IMR-90 (cell line): ENCODE measurements at regions not wholly inside any gene's neighbourhood (a gene's known extent, or its start where the extent isn't known, plus 50 kb on each side); places are given as distances from the start of the nearest gene placed in this dataset.

ENCODE experiments used
- ATAC-seq: fragments of 200-7000 bp; cut with Tn5 transposase; 2 replicates; pipeline ENCODE4 v1.9.1; 2020; ENCODE audit warnings: low read depth, mild to moderate bottlenecking, moderate library complexity
- BruUV-seq: library from RNA; stranded (reverse); fragments of 400-500 nt; replicated peaks from 2 replicates; lab custom pipeline; 2021; lab: Mats Ljungman, UMichigan
- CTCF ChIA-PET: fragments of 300-600 bp; formaldehyde crosslinking; extraction: SDS; loops from one replicate; lab custom pipeline; 2021; ENCODE audit warnings: antibody characterized with exemption; lab: Yijun Ruan, JAX
- POLR2A ChIA-PET: fragments of 300-600 bp; sonication (Branson Sonifier 250); formaldehyde crosslinking; loops from one replicate; lab custom pipeline; 2022; ENCODE audit warnings: antibody characterized with exemption; ENCODE audit not compliant: unreplicated experiment; lab: Charles Lee
- DNase-seq: peaks from one replicate; pipeline ENCODE4 v3.0.0; 2013
- H2AFZ ChIP-seq: replicated peaks from 2 replicates; pipeline ENCODE3; 2013; ENCODE audit warnings: low read length, mild to moderate bottlenecking; ENCODE audit not compliant: poor library complexity
- H2AK5ac ChIP-seq: 2 replicates; pipeline ENCODE4 v1.6.1; 2013; ENCODE audit warnings: low read depth, low read length, inconsistent platforms
- H2AK9ac ChIP-seq: replicated peaks from 2 replicates; pipeline ENCODE3; 2013; ENCODE audit warnings: mild to moderate bottlenecking, low read depth, low read length, moderate library complexity; ENCODE audit not compliant: poor library complexity
- H2BK120ac ChIP-seq: 2 replicates; pipeline ENCODE4 v1.6.1; 2013; ENCODE audit warnings: low read depth, low read length, inconsistent platforms
- H2BK15ac ChIP-seq: 3 replicates; pipeline ENCODE4 v1.6.1; 2013; ENCODE audit warnings: low read depth, low read length, inconsistent platforms
- H2BK20ac ChIP-seq: 2 replicates; pipeline ENCODE4 v1.6.1; 2013; ENCODE audit warnings: low read depth, mild to moderate bottlenecking, inconsistent platforms, low read length, moderate library complexity
- H2BK5ac ChIP-seq: 2 replicates; pipeline ENCODE4 v1.6.1; 2013; ENCODE audit warnings: mild to moderate bottlenecking, low read depth, low read length, inconsistent platforms; ENCODE audit not compliant: poor library complexity, severe bottlenecking
- H3K14ac ChIP-seq: replicated peaks from 2 replicates; pipeline ENCODE4 v1.6.1; 2013; ENCODE audit warnings: low read depth, low read length, inconsistent platforms
- H3K18ac ChIP-seq: 2 replicates; pipeline ENCODE4 v1.6.1; 2013; ENCODE audit warnings: low read depth, low read length, control low read depth
- H3K23ac ChIP-seq: 2 replicates; pipeline ENCODE4 v1.6.1; 2013; ENCODE audit warnings: low read depth, low read length, inconsistent platforms
- H3K27ac ChIP-seq: 2 replicates; pipeline ENCODE4 v1.5.1; 2013; ENCODE audit warnings: mild to moderate bottlenecking, control low read depth, low read length; ENCODE audit not compliant: insufficient read depth
- H3K27me3 ChIP-seq: 2 replicates; pipeline ENCODE4 v1.6.1; 2013; ENCODE audit warnings: low read length; ENCODE audit not compliant: control insufficient read depth, insufficient read depth
- H3K36me3 ChIP-seq: 2 replicates; pipeline ENCODE4 v1.6.1; 2013; ENCODE audit warnings: low read length, mixed read lengths; ENCODE audit not compliant: control insufficient read depth, insufficient read depth
- H3K4ac ChIP-seq: 2 replicates; pipeline ENCODE4 v1.6.1; 2013; ENCODE audit warnings: low read depth, low read length, inconsistent platforms
- H3K4me1 ChIP-seq: 2 replicates; pipeline ENCODE4 v1.6.1; 2013; ENCODE audit warnings: low read length, mixed read lengths; ENCODE audit not compliant: control insufficient read depth, insufficient read depth
- H3K4me2 ChIP-seq: 2 replicates; pipeline ENCODE4 v1.6.1; 2013; ENCODE audit warnings: low read depth, mild to moderate bottlenecking, control low read depth, low read length, moderate library complexity
- H3K4me3 ChIP-seq: 2 replicates; pipeline ENCODE4 v1.5.1; 2013; ENCODE audit warnings: low read depth, mild to moderate bottlenecking, control low read depth, low read length, moderate library complexity; ENCODE audit not compliant: insufficient read depth
- H3K56ac ChIP-seq: 2 replicates; pipeline ENCODE4 v1.6.1; 2013; ENCODE audit warnings: low read length, inconsistent platforms; ENCODE audit not compliant: insufficient read depth; ENCODE audit errors: extremely low read depth
- H3K79me1 ChIP-seq, 2 experiments: 2 replicates each; pipeline ENCODE4 v1.6.1; 2013; ENCODE audit warnings: low read length in 2 of 2, inconsistent platforms in 1 of 2, low read depth in 1 of 2
- H3K9ac ChIP-seq: 2 replicates; pipeline ENCODE4 v1.6.1; 2013; ENCODE audit warnings: low read depth, low read length, control low read depth
- H3K9me1 ChIP-seq: 2 replicates; pipeline ENCODE4 v1.6.1; 2013; ENCODE audit warnings: low read length, inconsistent platforms; ENCODE audit not compliant: insufficient read depth
- H3K9me3 ChIP-seq: 2 replicates; pipeline ENCODE4 v1.6.1; 2013; ENCODE audit warnings: low read length; ENCODE audit not compliant: control insufficient read depth, insufficient read depth
- H4K20me1 ChIP-seq: 2 replicates; pipeline ENCODE4 v1.6.1; 2013; ENCODE audit warnings: low read length, inconsistent platforms; ENCODE audit not compliant: insufficient read depth
- H4K5ac ChIP-seq: 2 replicates; pipeline ENCODE4 v1.6.1; 2013; ENCODE audit warnings: mild to moderate bottlenecking, low read depth, low read length, control low read depth
- H4K8ac ChIP-seq, 2 experiments: 2 replicates each; pipeline ENCODE4 v1.6.1; 2013; ENCODE audit warnings: low read depth in 2 of 2, low read length in 2 of 2, control low read depth in 1 of 2, inconsistent platforms in 1 of 2
- H4K91ac ChIP-seq: 2 replicates; pipeline ENCODE4 v1.6.1; 2013; ENCODE audit warnings: low read depth, low read length, inconsistent platforms; ENCODE audit not compliant: insufficient read depth
- BHLHE40 ChIP-seq: fragments of 150-350 bp; IDR thresholded peaks from 2 replicates; pipeline ENCODE4 v1.6.1; 2016; ENCODE audit warnings: mild to moderate bottlenecking, low read depth, low read length
- CEBPB ChIP-seq: IDR thresholded peaks from 2 replicates; pipeline ENCODE4 v1.6.1; 2012; ENCODE audit warnings: low read depth, low read length, improper control_type of control experiment
- CTCF ChIP-seq: conservative IDR thresholded peaks from 2 replicates; pipeline ENCODE4 v1.5.1; 2012; ENCODE audit warnings: mild to moderate bottlenecking, low read depth, low read length, improper control_type of control experiment
- ELK1 ChIP-seq: fragments of 150-350 bp; IDR thresholded peaks from 2 replicates; pipeline ENCODE4 v1.6.1; 2016; ENCODE audit warnings: low read depth, mild to moderate bottlenecking, low read length, moderate library complexity, borderline replicate concordance
- FOS ChIP-seq: fragments of 150-350 bp; IDR thresholded peaks from 2 replicates; pipeline ENCODE4 v1.6.1; 2016; ENCODE audit warnings: low read depth, low read length
- MAFK ChIP-seq: IDR thresholded peaks from 2 replicates; pipeline ENCODE4 v1.6.1; 2012; ENCODE audit warnings: low read depth, low read length, improper control_type of control experiment
- POLR2A ChIP-seq: IDR thresholded peaks from 2 replicates; pipeline ENCODE4 v1.6.1; 2012; ENCODE audit warnings: mild to moderate bottlenecking, low read depth, low read length
- RFX5 ChIP-seq: IDR thresholded peaks from 2 replicates; pipeline ENCODE4 v1.8.0; 2012; ENCODE audit warnings: low read depth, mild to moderate bottlenecking, low read length, moderate library complexity
- USF2 ChIP-seq: fragments of 150-350 bp; IDR thresholded peaks from 2 replicates; pipeline ENCODE4 v1.6.1; 2017; ENCODE audit warnings: mild to moderate bottlenecking, antibody characterized with exemption, low read length, low read depth
- whole genome bisulfite sequencing, 2 experiments: methylation state at CpG; one replicate each; pipeline versions ENCODE4 v1.1.5 to v1.1.7; 2013; ENCODE audit warnings: missing lambda C conversion rate in 2 of 2; ENCODE audit not compliant: insufficient read length in 1 of 2; ENCODE audit errors: extremely low coverage in 2 of 2; 5-methylcytosine and 5-hydroxymethylcytosine counted together
- dilution Hi-C: fragments of 300-500 bp; cut with HindIII; formaldehyde crosslinking; loops from one replicate; pipeline ENCODE4 v1.14.3; 2018; ENCODE audit warnings: low sequenced_read_pairs; ENCODE audit not compliant: unreplicated experiment
- in situ Hi-C: fragments of 300-500 bp; cut with MboI; formaldehyde crosslinking; loops from 3 replicates; pipeline ENCODE4 v1.14.3; 2019; ENCODE audit warnings: low sequenced_read_pairs, inconsistent platforms, mixed read lengths
- intact Hi-C: fragments of 100-400 bp; cut with micrococcal nuclease; formaldehyde crosslinking; loops from 2 replicates; pipeline ENCODE4 v1.10.0; 2022

GRCh38 chr7:139172775-139173174 lies 58.3 kb upstream of the UBN2 start:
- POLR2A ChIA-PET = no interaction called here
- Histone ChIP-seq H3K27ac (no peak overlapping the region), H2BK20ac (no peak overlapping the region), H3K9ac (no peak overlapping the region), H3K4me1 (no peaks in the 10 kb centered on the region), H2AK5ac (no peak overlapping the region), H3K18ac (no peak overlapping the region), H3K23ac (no peak overlapping the region), H2BK15ac (no peak overlapping the region), H3K9me3 (no peaks in the 10 kb centered on the region), H3K4ac (no peak overlapping the region), H3K4me3 (no peak overlapping the region), H3K79me1 (no peaks in the 10 kb centered on the region), H2BK5ac (no peak overlapping the region), H2AFZ (no peak overlapping the region), H4K5ac (no peak overlapping the region), H2AK9ac (no peak overlapping the region), H4K20me1 (no peaks in the 10 kb centered on the region), H3K36me3 (no peaks in the 10 kb centered on the region), H3K56ac (no peak overlapping the region), H3K9me1 (no peaks in the 10 kb centered on the region), H4K91ac (no peak overlapping the region), H3K4me2 (no peak overlapping the region), H3K14ac (no peak overlapping the region), H3K27me3 (no peaks in the 10 kb centered on the region), H2BK120ac (no peak overlapping the region), H4K8ac (no peak overlapping the region)
- no TSS peak for BruUV-seq
- CTCF ChIA-PET = no interaction called here
- intact Hi-C loops = no loop called here
- ATAC-seq = no peak
- 100% methylated on average over 1 of the region's 7 CpGs; no CpG with 5 or more reads in 1 of the 2 experiments for WGBS, 2 experiments
- in situ Hi-C loops = no loop called here
- TF ChIP-seq USF2 (no peak), MAFK (no peak), RFX5 (no peak), BHLHE40 (no peak), FOS (no peak), CEBPB (no peak), CTCF (no peak), POLR2A (no peak), ELK1 (no peak)
- dilution Hi-C loops = no loop called here
- DNase-seq = no peak
